Mucosa of descending colon (tissue), 3 donors: ENCODE measurements at regions not wholly inside any gene's neighbourhood (a gene's known extent, or its start where the extent isn't known, plus 50 kb on each side); places are given as distances from the start of the nearest gene placed in this dataset.

Experiments
- ATAC-seq: fragments of 200-7000 bp; cut with Tn5 transposase; one replicate; pipeline ENCODE4 v1.9.1; 2020; ENCODE audit warnings: mild to moderate bottlenecking, moderate library complexity
- DNase-seq, 3 donors: peaks; one replicate each; pipeline ENCODE4 v3.0.0-alpha.2; 2020
- H3K36me3 ChIP-seq: fragments of 200-600 bp; one replicate; pipeline ENCODE4 v1.8.0; 2021; ENCODE audit warnings: low read depth, mild to moderate bottlenecking
- H3K4me1 ChIP-seq: fragments of 200-600 bp; one replicate; pipeline ENCODE4 v1.8.0; 2021; ENCODE audit warnings: low read depth, mild to moderate bottlenecking
- H3K4me3 ChIP-seq: fragments of 200-600 bp; one replicate; pipeline ENCODE4 v1.8.0; 2021; ENCODE audit warnings: mild to moderate bottlenecking
- H3K9me3 ChIP-seq: fragments of 200-600 bp; one replicate; pipeline ENCODE4 v1.8.0; 2021; ENCODE audit warnings: mild to moderate bottlenecking
- CTCF ChIP-seq: fragments of 200-600 bp; IDR thresholded peaks from one replicate; pipeline ENCODE4 v1.8.0; 2022; ENCODE audit warnings: antibody characterized with exemption, mild to moderate bottlenecking
- intact Hi-C, 2 donors: fragments of 100-400 bp; cut with DNase I in 1 of 2; cut with micrococcal nuclease in 1 of 2; formaldehyde crosslinking; loops; one replicate each; pipeline versions ENCODE4 v1.11.0 to v1.11.1; 2022; cut with DNase I, micrococcal nuclease
- donor health status: DM: no; HTN: no; CAD: no; lungs with moderate emphysema.
- donor health status: DM: no; HTN: no; CAD: no.
- donor health status: DM: no; HTN: yes; CAD: no.

DNA sequence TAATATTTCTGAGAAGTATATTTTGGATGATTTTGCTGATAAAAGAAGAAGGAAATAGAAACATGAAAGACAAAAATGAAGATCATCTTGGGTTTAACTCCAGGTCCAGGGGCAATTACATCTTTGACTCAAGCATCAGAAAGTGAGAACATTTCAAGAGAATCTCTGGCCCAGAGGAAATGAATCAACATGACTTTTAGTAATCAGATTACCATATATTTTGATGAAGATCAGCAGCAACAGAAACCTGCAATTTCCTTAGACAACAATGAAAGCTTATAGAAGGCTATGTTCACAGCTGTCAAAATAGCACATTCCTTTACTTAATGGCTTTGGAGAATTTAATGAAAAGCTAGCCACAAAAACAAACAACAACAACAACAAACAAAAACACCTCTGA is 638.1 kb downstream of the EFNA5 start:
- no peak for TF ChIP-seq CTCF
- no peaks in the 10 kb centered on the region for H3K9me3 ChIP-seq
- ATAC-seq (no peak), DNase-seq (no peak)
- no peaks in the 10 kb centered on the region for H3K36me3 ChIP-seq
- no peaks in the 10 kb centered on the region for H3K4me1 ChIP-seq
- H3K4me3 ChIP-seq = no peak overlapping the region
- intact Hi-C loops = no loop called here

GRCh38 chr5:107028938-107029337 is 641.8 kb downstream of the EFNA5 start:
- Histone ChIP-seq H3K36me3 (no peaks in the 10 kb centered on the region), H3K4me3 (no peak overlapping the region), H3K4me1 (no peaks in the 10 kb centered on the region), H3K9me3 (no peaks in the 10 kb centered on the region)
- ATAC-seq (no peak), DNase-seq (no peak)
- no peak for TF ChIP-seq CTCF
- intact Hi-C loops = no loop called here

- no peaks in the 10 kb centered on the region for H3K9me3 ChIP-seq
- DNase-seq (no peak), ATAC-seq (no peak)
- H3K36me3 ChIP-seq = no peaks in the 10 kb centered on the region
- intact Hi-C loops = no loop called here
- no peak for TF ChIP-seq CTCF
- no peak overlapping the region for H3K4me3 ChIP-seq
- H3K4me1 ChIP-seq = no peaks in the 10 kb centered on the region
Measured at GRCh38 chr5:107025712-107026497, 644.8 kb downstream of the EFNA5 start.

- Histone ChIP-seq H3K9me3 (no peaks in the 10 kb centered on the region), H3K4me3 (no peak overlapping the region), H3K36me3 (no peaks in the 10 kb centered on the region), H3K4me1 (no peaks in the 10 kb centered on the region)
- DNase-seq (no peak), ATAC-seq (no peak)
- intact Hi-C loops = no loop called here
- TF ChIP-seq CTCF = no peak
Measured at GRCh38 chr5:107023732-107024131, 647.0 kb downstream of the EFNA5 start.

- intact Hi-C loops = no loop called here
- no peak for TF ChIP-seq CTCF
- no peak for DNase-seq
- no peak for ATAC-seq
- no peak overlapping the region for H3K4me3 ChIP-seq
- H3K9me3 ChIP-seq = no peaks in the 10 kb centered on the region
- H3K4me1 ChIP-seq = no peaks in the 10 kb centered on the region
- no peaks in the 10 kb centered on the region for H3K36me3 ChIP-seq
Measured at GRCh38 chr5:107021575-107021974, 649.2 kb downstream of the EFNA5 start.

GRCh38 chr5:107020626-107021025 is 650.1 kb downstream of the EFNA5 start:
- intact Hi-C loops = no loop called here
- Histone ChIP-seq H3K36me3 (no peaks in the 10 kb centered on the region), H3K9me3 (no peaks in the 10 kb centered on the region), H3K4me3 (no peak overlapping the region), H3K4me1 (no peaks in the 10 kb centered on the region)
- TF ChIP-seq CTCF = no peak
- ATAC-seq (no peak), DNase-seq (no peak)
